OCI-LY7 (cell line): ENCODE measurements at regions not wholly inside any gene's neighbourhood (a gene's known extent, or its start where the extent isn't known, plus 50 kb on each side); places are given as distances from the start of the nearest gene placed in this dataset.

Experiments used
- BruUV-seq: library from RNA; stranded (reverse); fragments of 400-500 nt; replicated peaks from 2 replicates; lab custom pipeline; 2021; lab: Mats Ljungman, UMichigan
- CTCF ChIA-PET: fragments of 300-600 bp; sonication (Branson Sonifier 250); formaldehyde crosslinking; loops from one replicate; lab custom pipeline; 2022; ENCODE audit warnings: antibody characterized with exemption; ENCODE audit not compliant: unreplicated experiment; lab: Charles Lee
- POLR2A ChIA-PET: fragments of 300-600 bp; sonication (Branson Sonifier 250); formaldehyde crosslinking; loops from one replicate; lab custom pipeline; 2022; ENCODE audit warnings: antibody characterized with exemption; lab: Charles Lee
- DNase-seq: peaks from one replicate; pipeline ENCODE4 v3.0.0-alpha.2; 2015; ENCODE audit warnings: low spot score
- H2AFZ ChIP-seq: fragments of 200-600 bp; sonication (generic), shearing (Covaris generic); 2 replicates; pipeline ENCODE4 v1.6.1; 2014; ENCODE audit warnings: mild to moderate bottlenecking, antibody characterized with exemption, low read length, moderate library complexity
- H3K27ac ChIP-seq: fragments of 200-600 bp; sonication (generic); 2 replicates; pipeline ENCODE4 v1.5.1; 2014; ENCODE audit warnings: mixed run types, low read depth, mild to moderate bottlenecking, moderate library complexity, low read length, inconsistent platforms; ENCODE audit not compliant: poor library complexity, severe bottlenecking
- H3K36me3 ChIP-seq: fragments of 200-600 bp; sonication (generic); 2 replicates; pipeline ENCODE4 v1.6.1; 2014; ENCODE audit warnings: mild to moderate bottlenecking, antibody characterized with exemption, low read length, moderate library complexity, mixed read lengths; ENCODE audit not compliant: insufficient read depth
- H3K4me1 ChIP-seq: fragments of 200-600 bp; sonication (generic); 2 replicates; pipeline ENCODE4 v1.5.1; 2014; ENCODE audit warnings: mild to moderate bottlenecking, low read length; ENCODE audit not compliant: insufficient read depth, poor library complexity, severe bottlenecking
- H3K4me2 ChIP-seq: fragments of 200-600 bp; sonication (generic); 2 replicates; pipeline ENCODE4 v1.6.1; 2014; ENCODE audit warnings: mild to moderate bottlenecking, low read length
- H3K4me3 ChIP-seq: fragments of 200-600 bp; sonication (generic); 2 replicates; pipeline ENCODE4 v1.5.1; 2014; ENCODE audit warnings: mild to moderate bottlenecking, low read depth, low read length; ENCODE audit not compliant: poor library complexity, severe bottlenecking
- H3K79me2 ChIP-seq: fragments of 200-600 bp; sonication (generic); 2 replicates; pipeline ENCODE4 v1.6.1; 2016; ENCODE audit warnings: low read depth, mild to moderate bottlenecking, low read length, moderate library complexity, mixed read lengths; ENCODE audit not compliant: insufficient read depth
- H3K9me2 ChIP-seq: fragments of 200-600 bp; sonication (generic); 2 replicates; pipeline ENCODE4 v1.6.1; 2016; ENCODE audit warnings: mild to moderate bottlenecking, low read length, mixed read lengths; ENCODE audit not compliant: insufficient read depth
- H3K9me3 ChIP-seq: fragments of 200-600 bp; sonication (generic); 2 replicates; pipeline ENCODE4 v1.6.1; 2014; ENCODE audit warnings: mild to moderate bottlenecking, mixed run types, low read length, mixed read lengths
- H4K20me1 ChIP-seq: fragments of 200-600 bp; sonication (generic); 2 replicates; pipeline ENCODE4 v1.6.1; 2014; ENCODE audit warnings: mild to moderate bottlenecking, antibody characterized with exemption, low read length, moderate library complexity, mixed read lengths; ENCODE audit not compliant: insufficient read depth
- EZH2phosphoT487 ChIP-seq: fragments of 200-600 bp; sonication (generic); IDR thresholded peaks from 2 replicates; pipeline ENCODE4 v1.6.1; 2018; ENCODE audit warnings: low read depth, borderline replicate concordance, mild to moderate bottlenecking, mixed run types, antibody characterized with exemption, low read length, moderate library complexity, mixed read lengths
- intact Hi-C: fragments of 100-400 bp; cut with micrococcal nuclease; formaldehyde crosslinking; loops from one replicate; pipeline ENCODE4 v1.10.0; 2022; ENCODE audit not compliant: unreplicated experiment
- TF ChIP-seq, protein P1 (sequence below): fragments of 200-600 bp; sonication (generic); conservative IDR thresholded peaks from 2 replicates; pipeline ENCODE4 v1.5.1; 2014; ENCODE audit warnings: mild to moderate bottlenecking, antibody characterized with exemption, low read length, moderate library complexity, mixed read lengths

- no peaks in the 10 kb centered on the region for H3K9me3 ChIP-seq
- DNase-seq = no peak
- H3K4me2 ChIP-seq = no peak overlapping the region
- H3K4me3 ChIP-seq = no peak overlapping the region
- no peaks in the 10 kb centered on the region for H3K9me2 ChIP-seq
- H3K79me2 ChIP-seq = no peaks in the 10 kb centered on the region
- H3K27ac ChIP-seq = no peak overlapping the region
- no peaks in the 10 kb centered on the region for H4K20me1 ChIP-seq
- POLR2A ChIA-PET = no interaction called here
- CTCF ChIA-PET = no interaction called here
- intact Hi-C loops = no loop called here
- H3K36me3 ChIP-seq = no peaks in the 10 kb centered on the region
- H2AFZ ChIP-seq = no peak overlapping the region
- no peaks in the 10 kb centered on the region for H3K4me1 ChIP-seq
- TF ChIP-seq, protein P1, sequence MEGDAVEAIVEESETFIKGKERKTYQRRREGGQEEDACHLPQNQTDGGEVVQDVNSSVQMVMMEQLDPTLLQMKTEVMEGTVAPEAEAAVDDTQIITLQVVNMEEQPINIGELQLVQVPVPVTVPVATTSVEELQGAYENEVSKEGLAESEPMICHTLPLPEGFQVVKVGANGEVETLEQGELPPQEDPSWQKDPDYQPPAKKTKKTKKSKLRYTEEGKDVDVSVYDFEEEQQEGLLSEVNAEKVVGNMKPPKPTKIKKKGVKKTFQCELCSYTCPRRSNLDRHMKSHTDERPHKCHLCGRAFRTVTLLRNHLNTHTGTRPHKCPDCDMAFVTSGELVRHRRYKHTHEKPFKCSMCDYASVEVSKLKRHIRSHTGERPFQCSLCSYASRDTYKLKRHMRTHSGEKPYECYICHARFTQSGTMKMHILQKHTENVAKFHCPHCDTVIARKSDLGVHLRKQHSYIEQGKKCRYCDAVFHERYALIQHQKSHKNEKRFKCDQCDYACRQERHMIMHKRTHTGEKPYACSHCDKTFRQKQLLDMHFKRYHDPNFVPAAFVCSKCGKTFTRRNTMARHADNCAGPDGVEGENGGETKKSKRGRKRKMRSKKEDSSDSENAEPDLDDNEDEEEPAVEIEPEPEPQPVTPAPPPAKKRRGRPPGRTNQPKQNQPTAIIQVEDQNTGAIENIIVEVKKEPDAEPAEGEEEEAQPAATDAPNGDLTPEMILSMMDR = no peak
- TF ChIP-seq EZH2phosphoT487 = no peak
- BruUV-seq = no TSS peak
Measured at GRCh38 chrX:45769761-45770582, 569.3 kb upstream of the DIPK2B start.

DNA sequence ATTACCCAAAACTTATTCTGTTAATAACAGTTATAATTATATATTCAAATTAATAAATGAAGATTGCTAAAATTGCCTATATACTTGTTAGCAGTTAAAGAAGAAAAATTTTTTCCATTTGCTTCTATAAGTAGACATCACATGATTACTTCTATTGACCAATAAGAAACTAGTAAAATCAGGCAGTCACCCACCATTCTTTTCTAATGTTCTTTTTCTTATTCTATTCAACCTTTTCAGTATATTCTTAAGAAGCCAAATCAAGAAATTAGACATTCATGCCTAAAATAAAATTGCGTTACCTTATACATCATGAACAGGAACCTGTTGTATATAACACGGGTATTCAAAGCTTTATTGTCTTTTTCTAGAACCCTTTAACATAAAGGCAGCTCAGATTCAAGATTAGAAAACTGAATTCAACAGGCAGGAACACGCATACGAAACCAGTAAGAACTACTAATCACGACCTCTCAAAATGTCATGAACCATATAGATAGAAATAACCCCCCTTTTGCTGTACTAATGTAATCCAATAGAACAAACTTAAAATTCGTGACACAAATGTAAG is 568.1 kb upstream of the DIPK2B start:
- Histone ChIP-seq H3K9me3 (no peaks in the 10 kb centered on the region), H3K27ac (no peak overlapping the region), H3K9me2 (no peaks in the 10 kb centered on the region), H2AFZ (no peak overlapping the region), H3K4me3 (no peak overlapping the region), H3K4me2 (no peak overlapping the region), H4K20me1 (no peaks in the 10 kb centered on the region), H3K4me1 (no peaks in the 10 kb centered on the region), H3K79me2 (no peaks in the 10 kb centered on the region), H3K36me3 (no peaks in the 10 kb centered on the region)
- DNase-seq = no peak
- CTCF ChIA-PET = no interaction called here
- TF ChIP-seq, protein P1 = no peak
- BruUV-seq = no TSS peak
- intact Hi-C loops = no loop called here
- POLR2A ChIA-PET = no interaction called here

- H2AFZ ChIP-seq = no peak overlapping the region
- intact Hi-C loops = no loop called here
- no peaks in the 10 kb centered on the region for H3K9me3 ChIP-seq
- ChIA-PET POLR2A (no interaction called here), CTCF (no interaction called here)
- DNase-seq = no peak
- H3K79me2 ChIP-seq = no peaks in the 10 kb centered on the region
- TF ChIP-seq EZH2phosphoT487 = no peak
- TF ChIP-seq, protein P1 = no peak
- no peak overlapping the region for H3K4me2 ChIP-seq
- no peaks in the 10 kb centered on the region for H3K4me1 ChIP-seq
- no peak overlapping the region for H3K27ac ChIP-seq
- no peaks in the 10 kb centered on the region for H3K9me2 ChIP-seq
- H4K20me1 ChIP-seq = no peaks in the 10 kb centered on the region
- no peak overlapping the region for H3K4me3 ChIP-seq
- H3K36me3 ChIP-seq = no peaks in the 10 kb centered on the region
- no TSS peak for BruUV-seq
Measured at GRCh38 chrX:45766981-45767501, 566.4 kb upstream of the DIPK2B start.
